D721Med (cell line): ENCODE measurements at regions not wholly inside any gene's neighbourhood (a gene's known extent, or its start where the extent isn't known, plus 50 kb on each side); places are given as distances from the start of the nearest gene placed in this dataset.

Experiments used
- DNase-seq: peaks from one replicate; pipeline ENCODE4 v3.0.0; 2011; ENCODE audit warnings: low spot score; ENCODE audit not compliant: insufficient read length
- FAIRE-seq: peaks from 2 replicates; lab custom pipeline; 2011; peaks lifted over from hg19 to GRCh38; lab: Jason Lieb, UNC
- CTCF ChIP-seq: IDR thresholded peaks from 2 replicates; pipeline ENCODE4 v1.5.1; 2012; ENCODE audit warnings: mild to moderate bottlenecking, control low read depth; ENCODE audit not compliant: insufficient read depth; ENCODE audit errors: missing control alignments

DNA sequence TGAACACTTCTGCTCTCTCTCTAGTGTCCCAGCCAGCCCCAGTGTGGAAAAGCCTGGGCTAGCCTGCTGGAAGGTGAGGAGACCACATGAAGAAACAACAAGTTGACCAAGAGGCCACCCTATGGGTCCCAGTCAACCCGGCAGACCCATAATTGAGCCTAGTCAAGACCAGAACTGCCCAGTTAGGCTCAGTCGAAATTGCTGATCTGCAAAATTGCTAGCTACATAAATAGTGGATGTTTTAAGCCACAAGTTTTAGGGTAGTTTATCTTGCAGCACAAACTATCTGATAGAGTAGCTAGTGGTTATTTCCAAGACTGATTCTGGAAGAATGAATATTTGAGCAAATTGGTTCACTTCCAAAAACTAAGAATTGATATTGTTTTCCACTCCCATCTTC is 82.3 kb upstream of the CCDC112 start:
- FAIRE-seq = no peak
- no peak for TF ChIP-seq CTCF
- DNase-seq = no peak

DNA sequence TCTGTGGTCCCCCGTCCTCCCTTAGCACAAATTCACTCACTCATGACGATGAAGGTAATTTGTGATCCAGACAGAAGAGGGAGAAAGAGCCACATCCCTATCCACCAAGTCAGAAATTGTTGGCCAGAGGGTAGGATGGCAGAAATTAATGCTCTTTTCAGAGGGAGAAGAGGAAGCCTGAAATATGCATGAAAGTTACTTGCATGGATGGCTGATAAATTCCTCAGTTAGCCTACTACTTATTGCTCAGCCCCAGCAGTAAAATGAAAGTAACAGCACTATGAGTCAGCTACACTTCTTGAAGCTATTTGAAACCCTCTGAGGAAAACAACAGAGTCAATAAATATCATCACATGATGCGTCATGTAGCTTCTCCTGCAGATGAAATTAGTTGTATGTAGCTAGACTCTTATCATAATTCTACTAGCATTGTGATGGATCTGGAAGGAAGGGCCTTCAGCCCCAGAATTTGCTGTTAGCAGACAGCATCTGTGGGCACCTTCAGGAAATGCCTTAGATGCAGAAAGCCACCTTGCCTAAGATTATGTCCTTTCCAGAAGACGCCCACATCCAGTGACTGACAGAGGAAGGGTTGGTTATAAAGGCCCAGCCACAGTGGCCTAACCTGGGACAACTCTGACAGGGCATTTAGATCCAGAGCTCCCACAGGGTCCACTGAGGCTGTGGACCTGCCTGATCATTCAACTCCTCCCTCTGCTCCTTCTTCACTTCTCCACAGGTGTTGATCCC is 81.2 kb upstream of the CCDC112 start:
- TF ChIP-seq CTCF = peak; percentile 11
- no peak for DNase-seq
- no peak for FAIRE-seq

GRCh38 chr5:115375893-115376292 is 79.4 kb upstream of the CCDC112 start:
- FAIRE-seq = no peak
- DNase-seq = no peak
- no peak for TF ChIP-seq CTCF

DNA sequence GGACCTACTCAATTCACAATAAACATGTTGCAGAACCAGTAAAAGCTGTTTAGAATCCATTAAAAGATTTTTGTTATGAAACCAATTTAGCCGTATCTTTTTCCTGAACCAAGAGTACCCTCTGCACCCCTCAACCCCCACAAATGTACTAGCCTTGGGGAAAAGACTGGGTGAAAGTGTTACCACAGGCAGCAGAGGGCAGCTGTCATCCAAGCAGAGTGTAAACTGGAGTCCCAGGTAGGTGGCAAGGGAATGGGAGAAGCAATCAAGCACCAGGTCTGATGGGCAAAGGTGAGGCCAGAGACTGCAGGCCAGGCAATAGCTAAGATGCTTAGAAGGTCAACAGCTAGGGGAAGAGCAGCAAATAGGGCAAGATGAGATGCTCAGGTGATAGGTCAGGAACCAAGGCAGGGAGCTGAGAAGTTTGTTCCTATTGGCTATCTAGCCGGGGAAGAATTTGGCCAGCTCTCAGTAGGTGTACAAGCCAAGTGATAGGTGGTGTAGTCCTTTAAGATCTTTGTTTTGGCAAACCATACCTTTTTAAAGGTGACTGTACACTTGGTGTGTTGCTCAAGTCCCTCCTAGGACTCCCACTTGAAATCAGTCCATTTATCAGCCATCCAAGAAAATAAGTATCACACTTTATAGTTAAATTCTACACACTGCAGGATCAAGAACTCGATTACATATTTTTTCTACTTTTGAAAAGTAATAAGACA is 77.8 kb upstream of the CCDC112 start:
- TF ChIP-seq CTCF = peak; percentile 10
- FAIRE-seq (no peak), DNase-seq (no peak)

DNA sequence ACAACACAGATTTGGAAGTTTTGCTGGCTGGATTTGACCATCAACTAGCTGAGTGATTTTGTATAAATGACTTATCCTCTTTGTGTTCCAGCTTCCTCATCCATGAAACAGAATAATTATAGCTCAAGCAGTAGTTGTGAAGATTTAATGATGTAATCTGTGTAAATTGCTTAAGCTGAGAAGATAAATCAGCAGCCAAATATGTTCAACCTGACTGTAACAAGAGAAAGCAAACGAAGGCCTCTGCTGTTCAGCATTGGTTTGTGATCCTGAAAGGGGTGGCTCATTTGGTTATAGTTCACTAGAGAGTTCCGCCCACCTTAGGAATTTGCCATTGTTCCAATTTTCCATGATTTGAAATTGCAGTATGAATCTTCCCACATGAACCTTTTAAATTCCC is 75.7 kb upstream of the CCDC112 start:
- no peak for DNase-seq
- FAIRE-seq = peak; percentile 85

GRCh38 chr5:115369430-115370144 is 73.1 kb upstream of the CCDC112 start:
- no peak for DNase-seq
- FAIRE-seq = no peak

More for the DNA sequence above, 75.7 kb upstream of the CCDC112 start:
- TF ChIP-seq CTCF = no peak

More at GRCh38 chr5:115369430-115370144, 73.1 kb upstream of the CCDC112 start:
- no peak for TF ChIP-seq CTCF
